HEK293T (cell line): ENCODE measurements at regions not wholly inside any gene's neighbourhood (a gene's known extent, or its start where the extent isn't known, plus 50 kb on each side); places are given as distances from the start of the nearest gene placed in this dataset.

Experiments
- ARNT ChIP-seq: fragments of 450-650 bp; IDR thresholded peaks from 2 replicates; pipeline ENCODE4 v1.6.1; 2017; ENCODE audit warnings: mild to moderate bottlenecking
- BHLHE40 ChIP-seq: fragments of 450-650 bp; IDR thresholded peaks from 2 replicates; pipeline ENCODE4 v1.6.1; 2016; ENCODE audit warnings: mild to moderate bottlenecking, moderate library complexity, borderline replicate concordance
- ELF4 ChIP-seq: fragments of 450-650 bp; IDR thresholded peaks from 2 replicates; pipeline ENCODE4 v1.6.1; 2017; ENCODE audit warnings: antibody characterized with exemption
- FOXA1 ChIP-seq: fragments of 450-650 bp; IDR thresholded peaks from 2 replicates; pipeline ENCODE4 v1.6.1; 2016; ENCODE audit warnings: mild to moderate bottlenecking
- FOXK2 ChIP-seq: fragments of 450-650 bp; IDR thresholded peaks from 2 replicates; pipeline ENCODE4 v1.6.1; 2016; ENCODE audit warnings: mild to moderate bottlenecking
- FOXM1 ChIP-seq: fragments of 450-650 bp; IDR thresholded peaks from 2 replicates; pipeline ENCODE4 v1.6.1; 2017; ENCODE audit warnings: mild to moderate bottlenecking, borderline replicate concordance
- HDGF ChIP-seq: fragments of 450-650 bp; IDR thresholded peaks from 2 replicates; pipeline ENCODE4 v1.6.1; 2017; ENCODE audit warnings: antibody characterized with exemption, borderline replicate concordance
- LEF1 ChIP-seq: fragments of 450-650 bp; IDR thresholded peaks from 2 replicates; pipeline ENCODE4 v1.6.1; 2017; ENCODE audit warnings: mild to moderate bottlenecking, borderline replicate concordance
- NFRKB ChIP-seq: fragments of 450-650 bp; IDR thresholded peaks from 2 replicates; pipeline ENCODE4 v1.6.1; 2016; ENCODE audit warnings: mild to moderate bottlenecking, moderate library complexity
- SUZ12 ChIP-seq: fragments of 450-650 bp; IDR thresholded peaks from 2 replicates; pipeline ENCODE4 v1.6.1; 2016; ENCODE audit warnings: mild to moderate bottlenecking
- ZNF384 ChIP-seq: fragments of 450-650 bp; IDR thresholded peaks from 2 replicates; pipeline ENCODE4 v1.6.1; 2016
- TF ChIP-seq, protein P1 (sequence below): fragments of 450-650 bp; IDR thresholded peaks from 2 replicates; pipeline ENCODE4 v1.6.1; 2016

DNA sequence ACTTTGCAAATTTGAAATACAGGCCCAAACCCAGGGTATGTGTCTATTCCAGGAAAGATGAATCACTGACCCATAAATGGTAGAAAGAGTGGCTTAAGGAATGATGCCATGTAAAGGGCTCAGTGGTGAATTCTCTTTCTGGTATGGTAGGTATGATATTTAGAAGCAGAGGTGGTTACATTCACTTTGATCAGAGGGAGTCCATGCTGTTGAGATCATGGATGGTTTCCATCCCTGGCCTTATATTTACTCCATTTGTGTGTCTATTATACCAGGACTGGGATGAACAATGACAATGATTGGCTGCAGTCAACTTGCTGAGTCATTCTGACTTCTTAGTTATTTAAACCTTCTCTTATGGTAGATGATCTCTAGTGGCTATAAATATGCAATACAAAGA, 419.8 kb upstream of the LRRC4C start:
- TF ChIP-seq ARNT (no peak), FOXK2 (no peak), FOXA1 (no peak), BHLHE40 (no peak), LEF1 (no peak), NFRKB (no peak), SUZ12 (no peak), HDGF (no peak), ZNF384 (no peak), FOXM1 (no peak), ELF4 (no peak)
- TF ChIP-seq, protein P1, sequence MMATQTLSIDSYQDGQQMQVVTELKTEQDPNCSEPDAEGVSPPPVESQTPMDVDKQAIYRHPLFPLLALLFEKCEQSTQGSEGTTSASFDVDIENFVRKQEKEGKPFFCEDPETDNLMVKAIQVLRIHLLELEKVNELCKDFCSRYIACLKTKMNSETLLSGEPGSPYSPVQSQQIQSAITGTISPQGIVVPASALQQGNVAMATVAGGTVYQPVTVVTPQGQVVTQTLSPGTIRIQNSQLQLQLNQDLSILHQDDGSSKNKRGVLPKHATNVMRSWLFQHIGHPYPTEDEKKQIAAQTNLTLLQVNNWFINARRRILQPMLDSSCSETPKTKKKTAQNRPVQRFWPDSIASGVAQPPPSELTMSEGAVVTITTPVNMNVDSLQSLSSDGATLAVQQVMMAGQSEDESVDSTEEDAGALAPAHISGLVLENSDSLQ, result no peak
